MCF 10A (cell line): ENCODE measurements at regions not wholly inside any gene's neighbourhood (a gene's known extent, or its start where the extent isn't known, plus 50 kb on each side); places are given as distances from the start of the nearest gene placed in this dataset.

Source experiments
- BruUV-seq: library from RNA; stranded (reverse); fragments of 400-500 nt; replicated peaks from 2 replicates; lab custom pipeline; 2021; lab: Mats Ljungman, UMichigan
- CTCF ChIA-PET: fragments of 300-600 bp; sonication (Branson Sonifier 250); formaldehyde crosslinking; extraction: SDS; loops from one replicate; lab custom pipeline; 2021; ENCODE audit warnings: antibody characterized with exemption, inconsistent platforms; lab: Yijun Ruan, JAX
- POLR2A ChIA-PET: fragments of 300-600, 350-650 bp; sonication (Branson Sonifier 250); formaldehyde crosslinking; extraction: SDS; loops from one replicate; lab custom pipeline; 2020; ENCODE audit warnings: antibody characterized with exemption, inconsistent platforms; lab: Yijun Ruan, JAX
- DNase-seq: peaks from one replicate; pipeline ENCODE4 v3.0.0-alpha.2; 2018; ENCODE audit not compliant: unreplicated experiment
- H3K27ac Mint-ChIP-seq: one replicate; pipeline ENCODE4 v1.8.0; 2022; ENCODE audit warnings: mild to moderate bottlenecking, low read depth, mixed read lengths; ENCODE audit not compliant: unreplicated experiment
- H3K27me3 Mint-ChIP-seq: one replicate; pipeline ENCODE4 v1.8.0; 2022; ENCODE audit warnings: mixed read lengths; ENCODE audit not compliant: insufficient read depth, unreplicated experiment
- H3K36me3 Mint-ChIP-seq: one replicate; pipeline ENCODE4 v1.8.0; 2022; ENCODE audit warnings: mild to moderate bottlenecking, moderate library complexity, mixed read lengths; ENCODE audit not compliant: insufficient read depth, unreplicated experiment
- H3K4me1 Mint-ChIP-seq: one replicate; pipeline ENCODE4 v1.8.0; 2022; ENCODE audit warnings: mixed read lengths; ENCODE audit not compliant: insufficient read depth, unreplicated experiment
- H3K4me3 Mint-ChIP-seq: one replicate; pipeline ENCODE4 v1.8.0; 2022; ENCODE audit warnings: mild to moderate bottlenecking, moderate library complexity, mixed read lengths; ENCODE audit not compliant: unreplicated experiment
- H3K9me3 Mint-ChIP-seq: one replicate; pipeline ENCODE4 v1.8.0; 2022; ENCODE audit warnings: mixed read lengths; ENCODE audit not compliant: unreplicated experiment
- intact Hi-C: fragments of 100-400 bp; cut with micrococcal nuclease; formaldehyde crosslinking; loops from 2 replicates; pipeline ENCODE4 v1.14.1; 2022
- TF ChIP-seq, protein P1 (sequence below): fragments of 200-600 bp; IDR thresholded peaks from one replicate; pipeline ENCODE4 v1.8.0; 2022; ENCODE audit warnings: antibody characterized with exemption, mild to moderate bottlenecking; ENCODE audit not compliant: unreplicated experiment

DNA sequence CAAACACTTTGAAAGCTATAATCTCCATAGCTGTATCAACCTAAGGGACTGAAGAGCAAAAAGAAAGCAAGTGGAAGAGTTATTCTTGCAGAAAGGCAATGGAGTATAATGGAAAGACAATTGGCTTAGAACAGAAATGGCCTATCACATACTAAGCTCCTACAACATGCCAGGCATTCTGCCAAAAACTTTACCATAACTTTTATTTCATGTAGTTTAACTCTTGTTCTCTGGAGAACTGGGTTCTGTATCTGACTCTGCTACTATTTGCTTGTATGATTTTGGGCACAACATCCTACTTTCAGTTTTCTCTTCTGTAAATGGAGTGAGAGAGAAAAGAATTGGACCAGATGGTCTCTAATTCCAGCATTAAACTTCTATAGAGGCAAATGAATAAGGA is 449.1 kb downstream of the GPATCH2 start:
- Mint-ChIP-seq H3K27me3 (peaks cover 26% of the 10 kb centered on the region), H3K27ac (no peak overlapping the region), H3K36me3 (no peaks in the 10 kb centered on the region), H3K9me3 (no peaks in the 10 kb centered on the region), H3K4me1 (no peaks in the 10 kb centered on the region), H3K4me3 (no peak overlapping the region)
- CTCF ChIA-PET = interaction anchor here (0.6 to 2.3 kb wide), 5 partner anchors 12 to 479 kb away, joined by 3 to 12 read pairs (median 3); no protein-coding TSS in a partner anchor
- TF ChIP-seq, protein P1, sequence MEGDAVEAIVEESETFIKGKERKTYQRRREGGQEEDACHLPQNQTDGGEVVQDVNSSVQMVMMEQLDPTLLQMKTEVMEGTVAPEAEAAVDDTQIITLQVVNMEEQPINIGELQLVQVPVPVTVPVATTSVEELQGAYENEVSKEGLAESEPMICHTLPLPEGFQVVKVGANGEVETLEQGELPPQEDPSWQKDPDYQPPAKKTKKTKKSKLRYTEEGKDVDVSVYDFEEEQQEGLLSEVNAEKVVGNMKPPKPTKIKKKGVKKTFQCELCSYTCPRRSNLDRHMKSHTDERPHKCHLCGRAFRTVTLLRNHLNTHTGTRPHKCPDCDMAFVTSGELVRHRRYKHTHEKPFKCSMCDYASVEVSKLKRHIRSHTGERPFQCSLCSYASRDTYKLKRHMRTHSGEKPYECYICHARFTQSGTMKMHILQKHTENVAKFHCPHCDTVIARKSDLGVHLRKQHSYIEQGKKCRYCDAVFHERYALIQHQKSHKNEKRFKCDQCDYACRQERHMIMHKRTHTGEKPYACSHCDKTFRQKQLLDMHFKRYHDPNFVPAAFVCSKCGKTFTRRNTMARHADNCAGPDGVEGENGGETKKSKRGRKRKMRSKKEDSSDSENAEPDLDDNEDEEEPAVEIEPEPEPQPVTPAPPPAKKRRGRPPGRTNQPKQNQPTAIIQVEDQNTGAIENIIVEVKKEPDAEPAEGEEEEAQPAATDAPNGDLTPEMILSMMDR = no peak
- no peak for DNase-seq
- no TSS peak for BruUV-seq
- POLR2A ChIA-PET = no interaction called here
- intact Hi-C loops = no loop called here

DNA sequence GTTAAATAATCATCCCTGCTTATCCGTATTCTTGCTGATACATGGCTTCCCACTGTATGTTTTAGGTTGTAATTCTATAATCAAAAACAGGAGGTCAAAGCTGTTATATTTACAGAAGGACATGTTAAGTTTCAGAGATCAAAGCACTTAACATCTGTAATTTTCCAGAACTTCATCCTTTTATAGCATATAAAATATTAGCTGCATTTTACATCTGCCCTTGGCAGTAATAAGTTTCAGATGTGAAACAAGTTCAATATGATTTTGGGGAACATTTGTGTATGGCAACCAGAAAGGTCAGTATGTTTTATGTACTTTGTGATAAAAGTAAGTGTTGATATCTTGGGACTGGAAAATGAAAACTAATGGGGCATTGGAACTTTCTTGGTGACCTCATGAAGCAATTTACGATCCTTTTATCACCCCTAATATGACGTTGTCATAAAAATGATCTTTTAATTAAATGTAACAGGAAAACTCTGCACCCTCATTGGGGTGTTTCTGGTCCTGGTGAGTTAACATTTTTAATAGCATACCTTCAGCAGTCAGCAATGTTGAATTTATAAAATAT is 449.6 kb downstream of the GPATCH2 start:
- no peaks in the 10 kb centered on the region for H3K9me3 Mint-ChIP-seq
- no peaks in the 10 kb centered on the region for H3K36me3 Mint-ChIP-seq
- H3K4me3 Mint-ChIP-seq = no peak overlapping the region
- no peak overlapping the region for H3K27ac Mint-ChIP-seq
- TF ChIP-seq, protein P1 = no peak
- DNase-seq = no peak
- CTCF ChIA-PET = interaction anchor here (0.6 to 0.7 kb wide), 2 partner anchors 13 to 479 kb away, joined by 3 read pairs; no protein-coding TSS in a partner anchor
- H3K4me1 Mint-ChIP-seq = no peaks in the 10 kb centered on the region
- no TSS peak for BruUV-seq
- peaks cover 26% of the 10 kb centered on the region for H3K27me3 Mint-ChIP-seq
- POLR2A ChIA-PET = no interaction called here
- intact Hi-C loops = no loop called here

DNA sequence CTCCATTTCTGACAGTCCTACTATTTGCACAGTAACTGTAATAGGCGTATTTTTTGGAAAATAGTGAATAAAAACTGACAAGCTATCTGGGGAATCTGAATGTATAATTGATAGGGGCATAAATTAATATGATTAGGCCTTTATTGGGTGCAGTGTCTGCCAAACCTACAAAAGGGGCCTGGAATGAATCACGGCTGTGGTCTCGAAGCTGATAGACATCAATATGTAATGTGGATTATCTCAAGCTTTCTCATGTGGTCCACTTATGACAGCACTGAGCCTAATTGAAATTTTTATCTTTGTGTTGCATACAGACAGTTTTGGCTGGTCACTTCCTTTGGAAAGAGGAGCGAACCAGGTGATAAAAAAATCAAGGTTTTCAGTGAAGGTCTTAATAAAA is 450.4 kb downstream of the GPATCH2 start:
- ChIA-PET POLR2A (interaction anchor here (0.6 kb wide), 1 partner anchor 212 kb away, joined by 3 read pairs; no protein-coding TSS in a partner anchor), CTCF (interaction anchor here (0.6 kb wide), 1 partner anchor 855 kb away, joined by 3 read pairs; no protein-coding TSS in a partner anchor)
- Mint-ChIP-seq H3K27ac (no peak overlapping the region), H3K9me3 (no peaks in the 10 kb centered on the region), H3K4me3 (no peak overlapping the region), H3K36me3 (no peaks in the 10 kb centered on the region), H3K4me1 (no peaks in the 10 kb centered on the region), H3K27me3 (peaks cover 26% of the 10 kb centered on the region)
- intact Hi-C loops = no loop called here
- BruUV-seq = no TSS peak
- TF ChIP-seq, protein P1 = no peak
- DNase-seq = no peak

DNA sequence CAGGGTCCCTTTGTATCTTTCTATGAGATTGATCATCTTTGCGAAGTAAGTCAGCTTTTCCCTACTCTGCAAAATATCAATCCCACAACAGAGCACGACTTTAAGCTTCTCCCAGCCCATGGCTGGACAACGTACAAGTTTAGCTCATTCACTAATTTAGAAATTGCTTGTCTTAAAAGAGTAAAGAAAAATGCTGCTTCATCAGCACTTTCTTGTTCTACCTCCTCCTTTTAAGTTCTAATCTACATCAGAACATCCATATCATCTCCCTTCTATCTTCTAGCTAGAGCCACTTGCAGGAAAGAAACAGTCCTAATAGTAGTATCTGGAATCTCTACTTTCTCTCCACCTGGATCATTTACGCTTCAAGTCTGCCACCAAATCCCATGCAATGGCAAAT is 441.2 kb upstream of the ESRRG start:
- CTCF ChIA-PET = interaction anchor here (0.6 kb wide), 2 partner anchors 434 to 1624 kb away, joined by 3 read pairs; no protein-coding TSS in a partner anchor

More for the DNA sequence above, 441.2 kb upstream of the ESRRG start:
- Mint-ChIP-seq H3K27me3 (no peaks in the 10 kb centered on the region), H3K36me3 (no peaks in the 10 kb centered on the region), H3K27ac (no peak overlapping the region), H3K4me3 (no peak overlapping the region), H3K9me3 (no peaks in the 10 kb centered on the region), H3K4me1 (no peaks in the 10 kb centered on the region)
- BruUV-seq = no TSS peak
- no peak for DNase-seq
- intact Hi-C loops = no loop called here
- POLR2A ChIA-PET = no interaction called here
- TF ChIP-seq, protein P1 = no peak
